VCaP (cell line): ENCODE measurements at regions not wholly inside any gene's neighbourhood (a gene's known extent, or its start where the extent isn't known, plus 50 kb on each side); places are given as distances from the start of the nearest gene placed in this dataset.

Experiments
- H3K27ac ChIP-seq: fragments of 450-650 bp; 2 replicates; pipeline ENCODE4 v1.5.1; 2017
- CTCF ChIP-seq: fragments of 450-650 bp; conservative IDR thresholded peaks from 2 replicates; pipeline ENCODE4 v1.5.1; 2017; ENCODE audit warnings: mild to moderate bottlenecking, moderate library complexity

- no peak overlapping the region for H3K27ac ChIP-seq
- TF ChIP-seq CTCF: no peak
Measured at GRCh38 chr12:107144441-107144840, 51.1 kb upstream of the CRY1 start.

GRCh38 chr12:107144990-107145389 lies 51.6 kb upstream of the CRY1 start:
- no peak overlapping the region for H3K27ac ChIP-seq
- no peak for TF ChIP-seq CTCF

GRCh38 chr12:107145397-107145796 lies 52.0 kb upstream of the CRY1 start:
- no peak for TF ChIP-seq CTCF

GRCh38 chr12:107148107-107148506 lies 54.8 kb upstream of the CRY1 start:
- no peak overlapping the region for H3K27ac ChIP-seq
- TF ChIP-seq CTCF: no peak

More at GRCh38 chr12:107145397-107145796, 52.0 kb upstream of the CRY1 start:
- no peak overlapping the region for H3K27ac ChIP-seq

GRCh38 chr12:107152315-107152714 lies 59.0 kb upstream of the CRY1 start:
- no peak overlapping the region for H3K27ac ChIP-seq
- no peak for TF ChIP-seq CTCF

- H3K27ac ChIP-seq: no peak overlapping the region
- TF ChIP-seq CTCF: no peak
Measured at GRCh38 chr12:107159384-107159900, 66.1 kb upstream of the CRY1 start.

- no peak for TF ChIP-seq CTCF
- H3K27ac ChIP-seq: no peak overlapping the region
Measured at GRCh38 chr12:107163413-107163812, 70.1 kb upstream of the CRY1 start.
